ENCODE measurements at regions not wholly inside any gene's neighbourhood (a gene's known extent, or its start where the extent isn't known, plus 50 kb on each side); places are given as distances from the start of the nearest gene placed in this dataset.

DNA sequence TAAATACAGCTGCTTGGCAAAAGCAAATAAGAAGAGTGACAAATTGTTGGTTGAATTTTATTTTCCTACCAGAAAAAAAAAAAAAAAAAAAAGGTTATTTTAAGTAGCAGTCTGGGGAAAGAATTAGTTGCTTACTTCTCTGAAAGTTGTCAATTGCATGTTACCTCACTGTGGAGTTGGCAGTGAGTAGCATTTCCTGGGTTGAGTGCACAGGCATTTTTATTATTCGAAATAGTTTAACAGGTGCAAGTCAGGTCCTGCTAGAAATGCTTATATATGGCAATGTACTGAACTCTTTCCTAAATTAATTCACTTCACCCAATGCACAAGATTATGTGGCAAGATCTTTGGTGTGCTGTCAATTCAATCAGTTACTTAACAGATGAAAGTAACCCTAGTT is 680.6 kb downstream of the EPHA3 start:
- Histone ChIP-seq H3K36me3 (ENCODE audit: control insufficient read depth in 2 of 2, insufficient read depth in 1 of 2, low read length in 2 of 2) (no peaks in the 10 kb centered on the region), H3K4me3 (ENCODE audit: low read depth, low read length) (no peak overlapping the region), H3K9me3 (ENCODE audit: control insufficient read depth, insufficient read depth, low read depth, low read length) (no peaks in the 10 kb centered on the region), H3K27ac (ENCODE audit: extremely low read depth, low read depth, low read length) (no peak overlapping the region), H3K4me1 (ENCODE audit: control insufficient read depth, insufficient read depth, low read length) (no peaks in the 10 kb centered on the region)
- no peak for TF ChIP-seq YY1 (tag by site-specific recombination; IDR thresholded peaks at IDR 0.05)
- TF ChIP-seq, protein P1, sequence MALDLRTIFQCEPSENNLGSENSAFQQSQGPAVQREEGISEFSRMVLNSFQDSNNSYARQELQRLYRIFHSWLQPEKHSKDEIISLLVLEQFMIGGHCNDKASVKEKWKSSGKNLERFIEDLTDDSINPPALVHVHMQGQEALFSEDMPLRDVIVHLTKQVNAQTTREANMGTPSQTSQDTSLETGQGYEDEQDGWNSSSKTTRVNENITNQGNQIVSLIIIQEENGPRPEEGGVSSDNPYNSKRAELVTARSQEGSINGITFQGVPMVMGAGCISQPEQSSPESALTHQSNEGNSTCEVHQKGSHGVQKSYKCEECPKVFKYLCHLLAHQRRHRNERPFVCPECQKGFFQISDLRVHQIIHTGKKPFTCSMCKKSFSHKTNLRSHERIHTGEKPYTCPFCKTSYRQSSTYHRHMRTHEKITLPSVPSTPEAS (tag by site-specific recombination; IDR thresholded peaks at IDR 0.05), result no peak
- no peak for TF ChIP-seq HOXA7 (CRISPR knock-in tag; IDR thresholded peaks at IDR 0.05; ENCODE audit: borderline replicate concordance)
- no peak for TF ChIP-seq ZNF146 (tag by site-specific recombination; IDR thresholded peaks at IDR 0.05)
- no peak for TF ChIP-seq ZNF174 (tag by site-specific recombination; IDR thresholded peaks at IDR 0.05)
- no peak for TF ChIP-seq ZFP37 (tag by site-specific recombination; IDR thresholded peaks at IDR 0.05)
- TF ChIP-seq ZNF843 (tag by site-specific recombination; IDR thresholded peaks at IDR 0.05), result no peak
- TF ChIP-seq ZNF664 (tag by site-specific recombination; IDR thresholded peaks at IDR 0.05), result no peak
- TF ChIP-seq ZNF624 (tag by site-specific recombination; IDR thresholded peaks at IDR 0.05), result no peak
- ChIA-PET POLR2A (no interaction called here), CTCF (no interaction called here)

DNA sequence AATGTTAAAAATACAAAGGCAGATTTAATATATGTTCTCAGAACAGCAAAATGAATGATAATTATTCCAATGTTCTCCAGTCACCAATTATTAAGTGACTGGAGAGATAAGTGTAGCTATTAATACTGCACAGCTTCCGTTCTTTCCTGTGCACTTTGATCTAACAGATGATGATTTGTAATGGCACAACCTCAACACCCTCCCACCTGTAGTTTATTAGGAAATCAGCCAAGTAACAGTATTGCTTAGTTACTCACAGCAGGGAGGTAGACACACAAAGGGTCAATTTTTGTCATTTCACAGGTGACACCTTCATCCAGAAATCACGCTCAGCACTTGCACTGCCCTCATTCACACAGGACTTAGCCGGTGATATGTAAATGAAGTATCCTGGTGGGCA is 688.1 kb downstream of the EPHA3 start:
- Histone ChIP-seq H3K9me3 (ENCODE audit: control insufficient read depth, insufficient read depth, low read depth, low read length) (no peaks in the 10 kb centered on the region), H3K4me1 (ENCODE audit: control insufficient read depth, insufficient read depth, low read length) (no peaks in the 10 kb centered on the region), H3K27ac (ENCODE audit: extremely low read depth, low read depth, low read length) (no peak overlapping the region), H3K36me3 (ENCODE audit: control insufficient read depth in 2 of 2, insufficient read depth in 1 of 2, low read length in 2 of 2) (no peaks in the 10 kb centered on the region), H3K4me3 (ENCODE audit: low read depth, low read length) (no peak overlapping the region)
- ChIA-PET POLR2A (no interaction called here), CTCF (no interaction called here)
- TF ChIP-seq PRDM1 (tag by site-specific recombination; IDR thresholded peaks at IDR 0.05), result no peak
- TF ChIP-seq ZNF37A (tag by site-specific recombination; IDR thresholded peaks at IDR 0.05), result no peak
- TF ChIP-seq ZNF112 (tag by site-specific recombination; IDR thresholded peaks at IDR 0.05), result no peak
- TF ChIP-seq GLI2 (tag by site-specific recombination; IDR thresholded peaks at IDR 0.05; ENCODE audit: borderline replicate concordance, low read depth), result no peak
- no peak for TF ChIP-seq ZNF221 (tag by site-specific recombination; IDR thresholded peaks at IDR 0.05; ENCODE audit: borderline replicate concordance)
- TF ChIP-seq, protein P2, sequence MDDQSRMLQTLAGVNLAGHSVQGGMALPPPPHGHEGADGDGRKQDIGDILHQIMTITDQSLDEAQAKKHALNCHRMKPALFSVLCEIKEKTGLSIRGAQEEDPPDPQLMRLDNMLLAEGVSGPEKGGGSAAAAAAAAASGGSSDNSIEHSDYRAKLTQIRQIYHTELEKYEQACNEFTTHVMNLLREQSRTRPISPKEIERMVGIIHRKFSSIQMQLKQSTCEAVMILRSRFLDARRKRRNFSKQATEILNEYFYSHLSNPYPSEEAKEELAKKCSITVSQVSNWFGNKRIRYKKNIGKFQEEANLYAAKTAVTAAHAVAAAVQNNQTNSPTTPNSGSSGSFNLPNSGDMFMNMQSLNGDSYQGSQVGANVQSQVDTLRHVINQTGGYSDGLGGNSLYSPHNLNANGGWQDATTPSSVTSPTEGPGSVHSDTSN (CRISPR knock-in tag; IDR thresholded peaks at IDR 0.05), result no peak
- no peak for TF ChIP-seq GFI1B (tag by site-specific recombination; IDR thresholded peaks at IDR 0.05)
- TF ChIP-seq, protein P3, sequence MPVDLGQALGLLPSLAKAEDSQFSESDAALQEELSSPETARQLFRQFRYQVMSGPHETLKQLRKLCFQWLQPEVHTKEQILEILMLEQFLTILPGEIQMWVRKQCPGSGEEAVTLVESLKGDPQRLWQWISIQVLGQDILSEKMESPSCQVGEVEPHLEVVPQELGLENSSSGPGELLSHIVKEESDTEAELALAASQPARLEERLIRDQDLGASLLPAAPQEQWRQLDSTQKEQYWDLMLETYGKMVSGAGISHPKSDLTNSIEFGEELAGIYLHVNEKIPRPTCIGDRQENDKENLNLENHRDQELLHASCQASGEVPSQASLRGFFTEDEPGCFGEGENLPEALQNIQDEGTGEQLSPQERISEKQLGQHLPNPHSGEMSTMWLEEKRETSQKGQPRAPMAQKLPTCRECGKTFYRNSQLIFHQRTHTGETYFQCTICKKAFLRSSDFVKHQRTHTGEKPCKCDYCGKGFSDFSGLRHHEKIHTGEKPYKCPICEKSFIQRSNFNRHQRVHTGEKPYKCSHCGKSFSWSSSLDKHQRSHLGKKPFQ (tag by site-specific recombination; IDR thresholded peaks at IDR 0.05), result no peak
- TF ChIP-seq ZNF670 (tag by site-specific recombination; IDR thresholded peaks at IDR 0.05; ENCODE audit: low read depth), result no peak
- TF ChIP-seq ZNF391 (tag by site-specific recombination; IDR thresholded peaks at IDR 0.05; ENCODE audit: borderline replicate concordance, low read depth), result no peak
- TF ChIP-seq ZNF341 (tag by site-specific recombination; IDR thresholded peaks at IDR 0.05; ENCODE audit: low read depth), result no peak
- TF ChIP-seq, protein P4, sequence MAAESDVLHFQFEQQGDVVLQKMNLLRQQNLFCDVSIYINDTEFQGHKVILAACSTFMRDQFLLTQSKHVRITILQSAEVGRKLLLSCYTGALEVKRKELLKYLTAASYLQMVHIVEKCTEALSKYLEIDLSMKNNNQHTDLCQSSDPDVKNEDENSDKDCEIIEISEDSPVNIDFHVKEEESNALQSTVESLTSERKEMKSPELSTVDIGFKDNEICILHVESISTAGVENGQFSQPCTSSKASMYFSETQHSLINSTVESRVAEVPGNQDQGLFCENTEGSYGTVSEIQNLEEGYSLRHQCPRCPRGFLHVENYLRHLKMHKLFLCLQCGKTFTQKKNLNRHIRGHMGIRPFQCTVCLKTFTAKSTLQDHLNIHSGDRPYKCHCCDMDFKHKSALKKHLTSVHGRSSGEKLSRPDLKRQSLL (tag by site-specific recombination; IDR thresholded peaks at IDR 0.05), result no peak
- TF ChIP-seq, protein P5, sequence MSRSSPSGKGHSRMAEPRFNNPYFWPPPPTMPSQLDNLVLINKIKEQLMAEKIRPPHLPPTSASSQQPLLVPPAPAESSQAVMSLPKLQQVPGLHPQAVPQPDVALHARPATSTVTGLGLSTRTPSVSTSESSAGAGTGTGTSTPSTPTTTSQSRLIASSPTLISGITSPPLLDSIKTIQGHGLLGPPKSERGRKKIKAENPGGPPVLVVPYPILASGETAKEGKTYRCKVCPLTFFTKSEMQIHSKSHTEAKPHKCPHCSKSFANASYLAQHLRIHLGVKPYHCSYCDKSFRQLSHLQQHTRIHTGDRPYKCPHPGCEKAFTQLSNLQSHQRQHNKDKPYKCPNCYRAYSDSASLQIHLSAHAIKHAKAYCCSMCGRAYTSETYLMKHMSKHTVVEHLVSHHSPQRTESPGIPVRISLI (tag by site-specific recombination; IDR thresholded peaks at IDR 0.05), result no peak
- TF ChIP-seq ZBTB17 (tag by site-specific recombination; IDR thresholded peaks at IDR 0.05), result no peak
- TF ChIP-seq ZBTB8A (tag by site-specific recombination; IDR thresholded peaks at IDR 0.05), result no peak
- no peak for TF ChIP-seq BCL11A (tag by site-specific recombination; IDR thresholded peaks at IDR 0.05; ENCODE audit: low read depth)
- TF ChIP-seq TRIM28 (IDR thresholded peaks at IDR 0.05; ENCODE audit: borderline replicate concordance, low read length), result no peak

Measured in HEK293 (cell line).